Pancreas (tissue), 10 donors: ENCODE measurements at regions not wholly inside any gene's neighbourhood (a gene's known extent, or its start where the extent isn't known, plus 50 kb on each side); places are given as distances from the start of the nearest gene placed in this dataset.

Experiments
- ATAC-seq, 4 donors: fragments of 200-7000 bp; cut with Tn5 transposase; one replicate each; pipeline versions ENCODE4 v1.8.0 to v1.9.1; 2020; ENCODE audit warnings: mild to moderate bottlenecking in 4 of 4, moderate library complexity in 4 of 4
- DNase-seq, 6 donors: peaks; one replicate each; pipeline ENCODE4 v3.0.0-alpha.2; 2020
- FAIRE-seq: peaks from 2 replicates; lab custom pipeline; 2012; peaks lifted over from hg19 to GRCh38; lab: Jason Lieb, UNC
- H3K27ac ChIP-seq, 4 donors: fragments of 200-600 bp; sonication (generic); 1 replicate in 3 of 4; 2 replicates in 1 of 4; pipeline versions ENCODE4 v1.5.0 to v1.8.0; 2020
- H3K27me3 ChIP-seq, 4 donors: fragments of 200-600 bp; one replicate each; pipeline ENCODE4 v1.8.0; 2021
- H3K36me3 ChIP-seq, 3 donors: fragments of 200-600 bp; sonication (generic) in 1 of 3; one replicate each; pipeline versions ENCODE4 v1.5.0 to v1.8.0; 2020 to 2021
- H3K4me1 ChIP-seq, 3 donors: fragments of 200-600 bp; one replicate each; pipeline ENCODE4 v1.8.0; 2021
- H3K4me3 ChIP-seq, 4 donors: fragments of 200-600 bp; sonication (generic) in 2 of 4; one replicate each; pipeline versions ENCODE4 v1.5.0 to v1.8.0; 2020 to 2021
- H3K9me3 ChIP-seq, 4 donors: fragments of 200-600 bp; one replicate each; pipeline ENCODE4 v1.8.0; 2021
- CTCF ChIP-seq, 4 donors: fragments of 200-600 bp; sonication (generic) in 3 of 4; IDR thresholded peaks; one replicate each; pipeline versions ENCODE4 v1.5.0 to v1.8.0; 2021; ENCODE audit warnings: antibody characterized with exemption in 4 of 4
- WGBS, 2 donors: extraction: QIAGEN DNeasy Blood & Tissue Kit; methylation state at CpG; one replicate each; pipeline ENCODE4 v1.1.7; 2013; 5-methylcytosine and 5-hydroxymethylcytosine counted together
- intact Hi-C, 3 donors: fragments of 100-400 bp; cut with DNase I; formaldehyde crosslinking; loops; one replicate each; pipeline versions ENCODE4 v1.11.1 to v1.14.2; 2022
- donor health status: healthy with polysubstance abuse.
- donor health status: DM: no; HTN: no; CAD: no; lungs with moderate emphysema.
- donor health status: DM: no; HTN: no; CAD: no.
- donor health status: control.
- donor health status: control.
- donor health status: Bipolar disorder and iron deficiency.
- donor health status: DM: yes; HTN: yes; CAD: no.
- donor health status: DM: no; HTN: no; CAD: no.
- donor health status: DM: no; HTN: no; CAD: no.
- donor health status: DM: yes; HTN: yes; CAD: no.

DNA sequence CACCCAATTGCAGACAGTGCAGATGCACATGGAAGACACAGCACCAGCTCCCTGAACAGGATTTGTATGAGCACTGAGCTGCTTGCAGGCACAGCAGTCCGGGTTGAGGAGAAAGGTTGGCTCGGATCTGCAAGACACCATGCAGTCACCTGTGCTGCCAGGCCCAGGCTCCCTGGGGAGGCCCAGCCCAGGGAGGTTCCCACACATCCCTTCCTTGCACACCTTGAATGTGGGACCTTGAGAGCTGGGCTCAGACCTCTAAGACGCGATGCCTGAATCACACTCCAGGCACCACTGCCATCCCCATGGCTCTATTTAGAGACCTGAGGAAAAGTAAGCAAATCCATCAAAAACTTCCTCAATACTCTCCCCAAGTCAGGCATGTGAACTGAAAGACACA lies 397.7 kb downstream of the TCERG1L start:
- TF ChIP-seq CTCF (IDR thresholded peaks at IDR 0.05) = no peak
- FAIRE-seq = no peak
- Histone ChIP-seq H3K36me3 (no peaks in the 10 kb centered on the region), H3K9me3 (no peaks in the 10 kb centered on the region), H3K4me1 (no peaks in the 10 kb centered on the region), H3K27ac (no peak overlapping the region), H3K4me3 (no peak overlapping the region), H3K27me3 (peaks cover 0 to 3% (median under 1%) of the 10 kb centered on the region in 4 donors)
- no peak for DNase-seq
- no peak for ATAC-seq
- intact Hi-C loops = no loop called here
- 68 to 85% methylated on average over 4 of the region's 4 CpGs for WGBS, 2 donors

- Histone ChIP-seq H3K4me1 (no peaks in the 10 kb centered on the region), H3K27ac (no peak overlapping the region), H3K36me3 (no peaks in the 10 kb centered on the region), H3K27me3 (peaks cover 0 to 3% (median 0%) of the 10 kb centered on the region in 4 donors), H3K4me3 (no peak overlapping the region), H3K9me3 (no peaks in the 10 kb centered on the region)
- FAIRE-seq (no peak), ATAC-seq (no peak), DNase-seq (no peak)
- intact Hi-C loops = no loop called here
- WGBS, 2 donors = 53 to 59% methylated on average over 4 of the region's 4 CpGs
- TF ChIP-seq CTCF (IDR thresholded peaks at IDR 0.05) = no peak
Observed at GRCh38 chr10:130914367-130914766, 397.2 kb downstream of the TCERG1L start.

- DNase-seq (peak in 1 of 6 donors; percentile 13), ATAC-seq (no peak), FAIRE-seq (no peak)
- TF ChIP-seq CTCF (IDR thresholded peaks at IDR 0.05) = no peak
- H3K4me1 ChIP-seq = no peaks in the 10 kb centered on the region
- no peaks in the 10 kb centered on the region for H3K36me3 ChIP-seq
- 55 to 62% methylated on average over 6 of the region's 6 CpGs for WGBS, 2 donors
- no peak overlapping the region for H3K4me3 ChIP-seq
- intact Hi-C loops = no loop called here
- peaks cover 0 to 3% (median 0%) of the 10 kb centered on the region in 4 donors for H3K27me3 ChIP-seq
- H3K9me3 ChIP-seq = no peaks in the 10 kb centered on the region
- no peak overlapping the region for H3K27ac ChIP-seq
Observed at GRCh38 chr10:130915065-130915464, 396.5 kb downstream of the TCERG1L start.

DNA sequence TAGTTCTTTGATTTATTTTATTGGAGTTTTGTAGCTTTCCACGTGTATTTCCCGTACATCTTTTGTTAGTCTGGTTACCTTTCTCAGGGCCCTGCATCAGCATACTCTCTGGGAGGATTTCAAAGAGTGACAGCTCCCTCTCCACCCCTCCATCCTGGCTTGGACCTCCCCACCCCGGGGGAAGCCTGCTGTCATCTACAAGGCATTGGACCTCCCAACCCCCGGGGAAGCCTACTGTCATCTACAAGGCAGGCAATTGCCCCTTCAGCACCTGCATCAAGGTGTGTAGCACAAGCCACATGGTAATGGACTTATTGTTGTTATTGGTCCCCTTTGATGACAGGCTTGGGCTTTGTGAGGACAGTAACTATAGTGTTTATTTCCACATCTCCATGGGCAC lies 390.1 kb downstream of the TCERG1L start:
- WGBS, 2 donors = 42 to 51% methylated on average over 4 of the region's 4 CpGs
- DNase-seq (no peak), FAIRE-seq (no peak), ATAC-seq (no peak)
- intact Hi-C loops = no loop called here
- no peak overlapping the region for H3K4me3 ChIP-seq
- no peaks in the 10 kb centered on the region for H3K4me1 ChIP-seq
- H3K9me3 ChIP-seq = no peaks in the 10 kb centered on the region
- H3K27ac ChIP-seq = no peak overlapping the region
- TF ChIP-seq CTCF (IDR thresholded peaks at IDR 0.05) = no peak
- H3K27me3 ChIP-seq = peaks cover 0 to 17% (median 1%) of the 10 kb centered on the region in 4 donors
- H3K36me3 ChIP-seq = no peaks in the 10 kb centered on the region

DNA sequence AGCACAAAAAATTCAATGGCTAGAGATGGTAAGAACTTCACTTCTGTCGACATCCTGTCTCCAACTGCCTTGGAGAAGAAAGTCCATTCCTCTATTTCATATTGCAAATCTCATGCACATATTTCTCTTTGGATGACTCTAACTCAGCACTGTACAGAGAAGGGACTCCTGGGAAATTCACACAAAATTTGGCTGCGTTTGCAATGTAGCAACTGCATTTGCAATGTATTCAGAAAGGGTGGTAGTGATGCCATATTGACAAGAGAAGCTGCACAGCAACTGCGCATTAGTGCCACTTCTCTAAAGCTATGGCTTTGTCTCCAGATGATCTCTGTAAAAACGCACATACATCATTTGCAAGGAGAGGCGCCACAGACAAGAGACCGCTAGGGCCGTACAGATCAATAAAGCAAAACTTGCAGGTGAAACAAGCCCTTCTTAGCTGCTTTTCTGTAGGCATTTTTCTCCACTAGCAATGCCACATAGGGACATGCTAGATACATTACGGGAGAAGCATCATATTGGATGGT lies 389.5 kb downstream of the TCERG1L start:
- WGBS, 2 donors = 63 to 69% methylated on average over 8 of the region's 8 CpGs
- no peak for TF ChIP-seq CTCF (IDR thresholded peaks at IDR 0.05)
- H3K4me1 ChIP-seq = no peaks in the 10 kb centered on the region

More for the DNA sequence above, 389.5 kb downstream of the TCERG1L start:
- H3K4me3 ChIP-seq = no peak overlapping the region
- no peak for ATAC-seq
- no peaks in the 10 kb centered on the region for H3K9me3 ChIP-seq
- no peak overlapping the region for H3K27ac ChIP-seq
- H3K27me3 ChIP-seq = peaks cover 0 to 17% (median 1%) of the 10 kb centered on the region in 4 donors
- no peak for FAIRE-seq
- intact Hi-C loops = no loop called here
- DNase-seq = no peak
- no peaks in the 10 kb centered on the region for H3K36me3 ChIP-seq
